GM19193 (cell line): ENCODE measurements at regions not wholly inside any gene's neighbourhood (a gene's known extent, or its start where the extent isn't known, plus 50 kb on each side); places are given as distances from the start of the nearest gene placed in this dataset.

Experiments used
- POLR2A ChIP-seq: IDR thresholded peaks from 4 replicates; pipeline ENCODE4 v1.6.1; 2011; ENCODE audit not compliant: insufficient read depth, insufficient read length; ENCODE audit errors: extremely low read depth

GRCh38 chr9:38154501-38155421, 85.7 kb upstream of the SHB start:
- no peak for TF ChIP-seq POLR2A

DNA sequence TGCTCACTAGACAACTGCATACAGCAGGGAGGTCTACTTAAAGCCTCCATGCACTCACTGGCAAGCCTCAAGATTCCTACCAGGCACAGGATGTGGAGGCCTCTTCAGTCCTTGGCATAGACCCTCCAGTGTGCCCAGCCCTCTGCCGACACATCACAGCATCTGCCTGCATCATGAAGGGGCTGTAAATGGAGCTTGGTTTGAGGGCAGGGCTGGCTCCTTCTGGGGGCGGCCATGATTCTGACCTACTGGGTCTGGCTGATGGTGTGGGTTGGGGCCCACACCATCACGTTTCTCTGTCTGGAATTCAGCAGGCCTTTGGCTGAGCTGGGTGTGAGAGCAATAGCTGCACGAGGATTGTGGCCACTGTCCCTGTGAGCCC, 84.9 kb upstream of the SHB start:
- TF ChIP-seq POLR2A = no peak

- no peak for TF ChIP-seq POLR2A
Observed at GRCh38 chr9:38153152-38153909, 84.3 kb upstream of the SHB start.

- TF ChIP-seq POLR2A = no peak
Observed at GRCh38 chr9:38149647-38150046, 80.6 kb upstream of the SHB start.

GRCh38 chr9:38146844-38147243, 77.8 kb upstream of the SHB start:
- TF ChIP-seq POLR2A = no peak

GRCh38 chr9:38145526-38146053, 76.6 kb upstream of the SHB start:
- no peak for TF ChIP-seq POLR2A

DNA sequence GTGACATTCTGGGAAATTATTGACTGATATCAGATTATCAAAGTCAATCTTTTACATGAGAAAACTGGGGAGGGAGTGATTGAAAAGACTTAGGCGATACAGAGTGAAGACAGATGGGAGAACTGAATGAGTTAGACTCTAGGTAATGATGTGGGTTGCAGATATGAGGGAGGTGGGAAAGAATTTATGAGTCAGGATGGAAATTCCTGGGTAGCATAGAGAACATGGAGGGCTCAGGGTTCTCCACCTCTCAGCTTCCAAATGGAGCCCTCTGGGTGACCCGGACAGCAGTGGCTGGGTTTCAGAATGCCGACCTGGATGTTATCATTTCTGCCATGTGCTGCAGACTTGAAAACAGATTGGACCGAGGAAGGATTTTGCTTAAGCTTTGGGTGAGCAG, 75.4 kb upstream of the SHB start:
- TF ChIP-seq POLR2A = no peak

DNA sequence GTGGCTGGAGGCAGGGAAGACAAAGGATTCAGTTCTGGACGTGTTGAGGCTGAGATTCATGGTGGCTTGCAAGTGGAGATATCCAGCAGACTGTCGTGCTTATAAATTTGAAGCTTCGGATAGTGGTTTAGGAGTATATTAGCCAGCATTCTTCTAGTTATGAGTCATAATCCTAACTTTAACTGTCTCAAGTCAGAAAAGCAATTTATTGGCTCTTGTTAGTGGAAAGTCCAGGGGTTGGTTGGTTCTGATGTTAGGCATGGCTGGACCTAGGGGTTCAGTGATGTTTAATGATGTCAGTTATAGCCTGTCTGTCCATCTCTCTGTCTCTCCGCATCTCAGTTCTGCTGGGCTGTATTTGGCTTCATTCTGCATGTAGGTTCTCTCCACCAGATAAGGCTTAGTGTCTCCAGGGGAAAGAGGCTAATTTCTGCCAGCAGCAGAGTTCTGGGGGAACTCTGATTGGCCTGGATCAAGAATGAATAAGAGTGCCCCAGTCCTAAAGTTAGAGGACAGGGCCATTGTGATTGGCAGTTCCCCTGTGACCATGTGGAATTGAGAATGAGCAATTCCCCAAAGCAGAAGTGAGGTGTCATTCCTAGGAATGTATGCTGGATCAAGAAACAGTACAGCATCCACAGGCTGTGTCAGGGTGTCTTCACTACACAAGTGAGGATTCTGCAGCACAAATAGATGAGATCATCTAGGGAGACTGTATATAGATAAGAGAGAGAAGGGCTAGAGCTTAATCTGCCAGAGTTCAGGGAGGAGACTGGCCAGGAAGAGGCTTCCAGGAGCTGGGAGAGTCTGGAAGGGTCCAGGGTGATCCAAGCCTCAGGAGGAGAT, 72.9 kb upstream of the SHB start:
- TF ChIP-seq POLR2A = no peak

GRCh38 chr9:38138276-38138675, 69.2 kb upstream of the SHB start:
- TF ChIP-seq POLR2A = no peak

DNA sequence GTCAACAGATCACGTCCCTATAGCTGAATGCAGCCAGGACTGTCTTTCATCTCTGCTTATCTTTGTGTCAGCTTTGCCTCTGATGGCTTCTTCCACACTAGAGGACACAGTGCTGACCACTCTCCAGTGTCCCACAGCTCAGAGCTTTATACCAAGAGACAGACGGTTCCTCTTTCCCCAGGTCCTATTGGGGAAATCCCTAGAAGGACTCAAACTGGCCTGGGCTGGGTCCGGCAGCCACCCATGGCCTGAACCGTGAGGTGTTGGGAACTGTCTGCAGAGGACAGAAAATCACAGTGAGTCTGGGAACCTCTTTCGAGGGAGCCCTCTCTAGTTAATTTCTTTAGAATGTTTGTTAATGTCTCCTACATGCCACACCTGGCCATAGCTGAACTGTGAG, 68.3 kb upstream of the SHB start:
- TF ChIP-seq POLR2A = no peak

- no peak for TF ChIP-seq POLR2A
Observed at GRCh38 chr9:38136386-38136785, 67.4 kb upstream of the SHB start.

DNA sequence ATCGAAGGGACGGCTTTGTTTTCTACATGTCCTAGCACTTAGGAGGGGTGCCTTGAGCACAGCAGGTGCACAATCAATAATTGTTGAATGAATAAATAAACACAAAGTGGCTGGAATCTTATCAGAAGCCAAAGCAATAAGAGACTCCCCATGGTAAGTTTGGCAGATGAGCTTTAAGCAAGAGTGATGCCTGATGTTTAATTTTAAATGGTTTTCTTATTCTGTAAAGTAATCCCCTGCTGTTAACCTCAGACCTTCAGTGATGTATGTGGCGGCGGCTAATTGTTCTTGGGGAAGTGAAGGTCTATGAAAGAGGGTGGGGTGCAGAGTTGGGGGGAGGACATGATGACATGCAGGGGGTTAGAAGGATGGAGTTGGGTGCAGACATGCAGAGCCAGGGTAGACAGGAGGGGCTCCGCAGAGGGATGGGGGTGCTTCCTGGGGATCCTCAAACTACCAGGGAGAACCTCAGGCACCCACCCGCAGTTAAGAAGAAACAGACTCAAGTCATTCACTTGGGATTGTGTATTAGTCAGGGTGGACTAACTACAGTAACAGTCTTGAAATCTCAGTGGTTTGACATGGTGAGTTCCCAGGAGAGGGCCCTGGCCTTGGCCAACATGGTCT, 65.7 kb upstream of the SHB start:
- TF ChIP-seq POLR2A = no peak

GRCh38 chr9:38133595-38133994, 64.6 kb upstream of the SHB start:
- TF ChIP-seq POLR2A = no peak

- TF ChIP-seq POLR2A = no peak
Observed at GRCh38 chr9:38132956-38133355, 63.9 kb upstream of the SHB start.
